ENCODE measurements at regions not wholly inside any gene's neighbourhood (a gene's known extent, or its start where the extent isn't known, plus 50 kb on each side); places are given as distances from the start of the nearest gene placed in this dataset.
A peak's percentile ranks its signal among the peaks of the same experiment; 100 is the strongest.

DNA sequence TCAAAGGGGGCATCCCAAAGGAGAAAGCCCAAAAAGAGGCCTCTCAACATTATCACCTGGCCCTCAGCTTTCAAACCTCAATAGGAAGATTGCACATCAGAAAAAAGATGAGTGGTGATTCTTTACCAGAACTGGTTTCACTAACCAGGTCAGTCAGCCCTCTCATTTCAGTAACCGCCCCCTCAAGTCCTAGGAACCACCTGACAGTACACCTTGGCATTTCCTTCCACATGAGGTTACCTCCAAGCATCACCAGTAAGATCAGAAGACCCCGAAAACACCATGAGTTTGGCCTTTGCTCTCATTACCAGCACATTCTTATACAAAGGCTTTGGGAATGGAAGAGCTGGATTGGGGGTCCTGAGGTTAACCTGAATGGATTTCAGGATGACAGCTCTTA lies 200.5 kb downstream of the SUCLA2 start:
- H3K4me3 ChIP-seq: no peak overlapping the region
- TF ChIP-seq POLR2AphosphoS5 (IDR thresholded peaks at IDR 0.05): no peak
- no peak for TF ChIP-seq EP300 (IDR thresholded peaks at IDR 0.05)
- no peak for TF ChIP-seq POLR2A (IDR thresholded peaks at IDR 0.05; ENCODE audit: low read depth)
- TF ChIP-seq, protein P1, sequence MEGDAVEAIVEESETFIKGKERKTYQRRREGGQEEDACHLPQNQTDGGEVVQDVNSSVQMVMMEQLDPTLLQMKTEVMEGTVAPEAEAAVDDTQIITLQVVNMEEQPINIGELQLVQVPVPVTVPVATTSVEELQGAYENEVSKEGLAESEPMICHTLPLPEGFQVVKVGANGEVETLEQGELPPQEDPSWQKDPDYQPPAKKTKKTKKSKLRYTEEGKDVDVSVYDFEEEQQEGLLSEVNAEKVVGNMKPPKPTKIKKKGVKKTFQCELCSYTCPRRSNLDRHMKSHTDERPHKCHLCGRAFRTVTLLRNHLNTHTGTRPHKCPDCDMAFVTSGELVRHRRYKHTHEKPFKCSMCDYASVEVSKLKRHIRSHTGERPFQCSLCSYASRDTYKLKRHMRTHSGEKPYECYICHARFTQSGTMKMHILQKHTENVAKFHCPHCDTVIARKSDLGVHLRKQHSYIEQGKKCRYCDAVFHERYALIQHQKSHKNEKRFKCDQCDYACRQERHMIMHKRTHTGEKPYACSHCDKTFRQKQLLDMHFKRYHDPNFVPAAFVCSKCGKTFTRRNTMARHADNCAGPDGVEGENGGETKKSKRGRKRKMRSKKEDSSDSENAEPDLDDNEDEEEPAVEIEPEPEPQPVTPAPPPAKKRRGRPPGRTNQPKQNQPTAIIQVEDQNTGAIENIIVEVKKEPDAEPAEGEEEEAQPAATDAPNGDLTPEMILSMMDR (IDR thresholded peaks at IDR 0.05): no peak
- peaks cover 0 to 3% (median 0%) of the 10 kb centered on the region in 4 donors for H3K9me3 ChIP-seq
- H3K27ac ChIP-seq (replicated peaks in 1 of 4): no peak overlapping the region
- no peaks in the 10 kb centered on the region for H3K4me1 ChIP-seq
- WGBS: 80% methylated on average over 2 of the region's 2 CpGs
- H3K36me3 ChIP-seq: no peaks in the 10 kb centered on the region
- intact Hi-C loops (cut with DNase I): no loop called here
- no peaks in the 10 kb centered on the region for H3K27me3 ChIP-seq
- no peak for DNase-seq (ENCODE audit: extremely low spot score)

DNA sequence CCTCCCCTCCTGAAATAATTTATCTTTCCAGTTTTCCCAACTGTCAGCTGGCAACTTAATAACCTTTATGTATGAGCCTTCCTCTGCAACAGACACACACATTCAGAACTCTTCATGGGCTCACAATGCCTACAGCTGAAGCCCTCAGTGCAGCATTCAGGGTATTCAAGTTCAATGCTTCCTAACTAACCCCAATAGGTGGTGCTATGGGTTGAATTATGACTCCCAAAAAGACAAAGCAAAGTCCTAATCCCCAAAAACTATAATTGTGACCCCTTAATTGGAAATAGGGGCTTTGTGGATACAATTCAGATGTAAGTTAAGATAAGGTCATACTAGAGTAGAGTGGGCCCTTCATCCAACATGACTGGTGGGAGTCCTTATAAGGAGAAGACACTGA lies 202.2 kb downstream of the SUCLA2 start:
- no peak overlapping the region for H3K4me3 ChIP-seq
- DNase-seq (ENCODE audit: extremely low spot score): no peak
- H3K27ac ChIP-seq (replicated peaks in 1 of 4): no peak overlapping the region
- H3K36me3 ChIP-seq: no peaks in the 10 kb centered on the region
- intact Hi-C loops (cut with DNase I): no loop called here
- no peaks in the 10 kb centered on the region for H3K27me3 ChIP-seq
- H3K9me3 ChIP-seq: peaks cover 0 to 3% (median 0%) of the 10 kb centered on the region in 4 donors
- no peaks in the 10 kb centered on the region for H3K4me1 ChIP-seq
- TF ChIP-seq EP300 (IDR thresholded peaks at IDR 0.05) (no peak), POLR2AphosphoS5 (IDR thresholded peaks at IDR 0.05) (no peak), POLR2A (IDR thresholded peaks at IDR 0.05; ENCODE audit: low read depth) (no peak)
- TF ChIP-seq, protein P1 (IDR thresholded peaks at IDR 0.05): no peak

DNA sequence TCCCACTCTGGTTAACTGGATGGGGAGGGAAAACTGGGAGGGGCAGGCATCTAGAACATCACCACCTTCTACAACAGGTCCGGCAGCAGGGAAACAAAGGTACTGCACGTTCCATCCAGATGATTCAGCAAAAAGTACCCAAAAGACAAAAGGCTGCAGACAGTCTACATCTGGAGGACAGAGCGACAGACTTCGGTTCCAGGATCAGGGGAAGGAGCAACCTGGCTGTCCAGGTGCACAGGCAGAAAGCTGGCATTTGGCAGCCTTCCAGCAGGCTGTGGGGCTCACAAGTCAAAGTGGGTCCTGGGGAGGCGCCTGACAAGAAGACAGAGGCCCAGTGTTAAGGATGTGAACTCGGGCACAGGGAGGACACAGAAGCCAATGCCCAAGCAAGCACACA lies 202.9 kb downstream of the SUCLA2 start:
- Histone ChIP-seq H3K9me3 (peaks cover 0 to 3% (median 0%) of the 10 kb centered on the region in 4 donors), H3K27ac (replicated peaks in 1 of 4) (no peak overlapping the region), H3K36me3 (no peaks in the 10 kb centered on the region), H3K27me3 (no peaks in the 10 kb centered on the region), H3K4me1 (no peaks in the 10 kb centered on the region), H3K4me3 (no peak overlapping the region)
- intact Hi-C loops (cut with DNase I): no loop called here
- DNase-seq (ENCODE audit: extremely low spot score): no peak
- WGBS: 88% methylated on average over 5 of the region's 6 CpGs
- TF ChIP-seq, protein P1 (IDR thresholded peaks at IDR 0.05): no peak
- TF ChIP-seq POLR2A (IDR thresholded peaks at IDR 0.05; ENCODE audit: low read depth) (no peak), POLR2AphosphoS5 (IDR thresholded peaks at IDR 0.05) (no peak), EP300 (IDR thresholded peaks at IDR 0.05) (no peak)

DNA sequence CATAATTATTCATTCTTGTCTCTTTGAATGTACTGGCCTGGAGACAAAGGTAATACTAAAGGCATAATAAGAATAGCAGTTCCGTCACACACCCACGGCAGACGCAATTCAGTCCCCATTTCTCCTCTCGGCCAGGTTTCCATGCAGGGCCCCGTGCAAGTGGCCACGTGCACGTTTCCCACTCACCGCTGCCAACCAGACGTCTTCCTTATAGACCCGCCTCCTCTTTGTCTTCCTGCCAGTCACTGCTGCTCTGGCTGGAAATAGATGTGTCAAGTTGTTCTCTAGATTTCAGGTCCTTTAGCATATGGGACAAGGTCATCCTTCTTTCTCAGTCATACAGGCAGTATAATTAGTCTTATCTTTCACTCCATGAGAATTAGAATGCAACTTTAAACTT lies 204.3 kb downstream of the SUCLA2 start:
- 79% methylated on average over 10 of the region's 10 CpGs for WGBS
- TF ChIP-seq, protein P1 (IDR thresholded peaks at IDR 0.05): no peak
- TF ChIP-seq EP300 (IDR thresholded peaks at IDR 0.05) (no peak), POLR2AphosphoS5 (IDR thresholded peaks at IDR 0.05) (no peak), POLR2A (IDR thresholded peaks at IDR 0.05; ENCODE audit: low read depth) (no peak)
- no peak overlapping the region for H3K27ac ChIP-seq (replicated peaks in 1 of 4)
- peaks cover 0 to 3% (median 0%) of the 10 kb centered on the region in 4 donors for H3K9me3 ChIP-seq
- H3K4me1 ChIP-seq: no peaks in the 10 kb centered on the region
- no peaks in the 10 kb centered on the region for H3K36me3 ChIP-seq
- no peak overlapping the region for H3K4me3 ChIP-seq
- H3K27me3 ChIP-seq: no peaks in the 10 kb centered on the region
- no peak for DNase-seq (ENCODE audit: extremely low spot score)
- intact Hi-C loops (cut with DNase I): no loop called here

DNA sequence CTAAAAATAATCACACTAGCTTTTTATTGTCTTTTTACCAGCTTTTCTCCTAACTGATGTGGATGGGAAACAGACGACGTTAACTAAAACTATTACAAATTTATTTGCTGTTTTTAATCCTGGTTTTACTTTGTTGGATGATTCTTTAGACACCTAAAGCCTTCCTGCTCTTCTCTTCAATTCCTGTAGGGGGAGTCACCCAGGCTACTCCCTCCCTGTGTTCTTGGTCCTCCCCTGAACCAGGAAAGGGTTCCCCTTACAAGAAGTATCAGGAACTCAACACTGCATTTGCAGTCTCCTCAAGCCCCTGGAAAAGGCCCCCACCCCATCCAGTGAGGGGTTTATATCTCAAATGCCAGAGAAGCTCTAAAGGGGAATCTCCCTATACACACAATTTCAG lies 206.1 kb downstream of the SUCLA2 start:
- Histone ChIP-seq H3K27me3 (no peaks in the 10 kb centered on the region), H3K27ac (replicated peaks in 1 of 4) (no peak overlapping the region), H3K36me3 (no peaks in the 10 kb centered on the region), H3K9me3 (peaks cover 0 to 11% (median 0%) of the 10 kb centered on the region in 4 donors), H3K4me3 (no peak overlapping the region), H3K4me1 (no peaks in the 10 kb centered on the region)
- intact Hi-C loops (cut with DNase I): no loop called here
- TF ChIP-seq, protein P1 (IDR thresholded peaks at IDR 0.05): peak in 2 of 3 experiments; percentile 6
- TF ChIP-seq EP300 (IDR thresholded peaks at IDR 0.05): no peak
- no peak for TF ChIP-seq POLR2AphosphoS5 (IDR thresholded peaks at IDR 0.05)
- no peak for DNase-seq (ENCODE audit: extremely low spot score)
- WGBS: 73% methylated on average over 2 of the region's 2 CpGs

All from esophagus muscularis mucosa (tissue), 4 donors.